ENCODE measurements at regions not wholly inside any gene's neighbourhood (a gene's known extent, or its start where the extent isn't known, plus 50 kb on each side); places are given as distances from the start of the nearest gene placed in this dataset.

- TF ChIP-seq CTCF (IDR thresholded peaks at IDR 0.05): no peak
- Histone ChIP-seq H3K4me3 (no peak overlapping the region), H3K4me1 (ENCODE audit: control insufficient read depth in 1 of 2, low read depth in 2 of 2) (no peaks in the 10 kb centered on the region), H3K9me3 (no peaks in the 10 kb centered on the region), H3K36me3 (no peaks in the 10 kb centered on the region), H3K27me3 (replicated peaks; ENCODE audit: insufficient read depth) (no peaks in the 10 kb centered on the region), H3K27ac (no peak overlapping the region)
- ATAC-seq (ENCODE audit: insufficient number of reproducible peaks, low FRiP score, low read depth) (no peak), DNase-seq (ENCODE audit: low spot score) (no peak)
These were observed 99.6 kb upstream of the SCG2 start for GRCh38 chr2:223701761-223702160.

GRCh38 chr2:223700221-223700620 lies 98.1 kb upstream of the SCG2 start:
- TF ChIP-seq CTCF (IDR thresholded peaks at IDR 0.05): no peak
- H3K27ac ChIP-seq: no peak overlapping the region
- ATAC-seq (ENCODE audit: insufficient number of reproducible peaks, low FRiP score, low read depth) (no peak), DNase-seq (ENCODE audit: low spot score) (no peak)
- no peaks in the 10 kb centered on the region for H3K4me1 ChIP-seq (ENCODE audit: control insufficient read depth in 1 of 2, low read depth in 2 of 2)
- H3K9me3 ChIP-seq: no peaks in the 10 kb centered on the region
- H3K4me3 ChIP-seq: no peak overlapping the region
- H3K27me3 ChIP-seq (replicated peaks; ENCODE audit: insufficient read depth): no peaks in the 10 kb centered on the region
- no peaks in the 10 kb centered on the region for H3K36me3 ChIP-seq

- no peak for TF ChIP-seq CTCF (IDR thresholded peaks at IDR 0.05)
- H3K4me3 ChIP-seq: no peak overlapping the region
- H3K4me1 ChIP-seq (ENCODE audit: control insufficient read depth in 1 of 2, low read depth in 2 of 2): no peaks in the 10 kb centered on the region
- H3K27ac ChIP-seq: no peak overlapping the region
- no peak for DNase-seq (ENCODE audit: low spot score)
- ATAC-seq (ENCODE audit: insufficient number of reproducible peaks, low FRiP score, low read depth): no peak
- no peaks in the 10 kb centered on the region for H3K36me3 ChIP-seq
- no peaks in the 10 kb centered on the region for H3K9me3 ChIP-seq
- H3K27me3 ChIP-seq (replicated peaks; ENCODE audit: insufficient read depth): no peaks in the 10 kb centered on the region
These were observed 95.9 kb upstream of the SCG2 start for GRCh38 chr2:223697892-223698645.

- no peak overlapping the region for H3K27ac ChIP-seq
- ATAC-seq (ENCODE audit: insufficient number of reproducible peaks, low FRiP score, low read depth): no peak
- H3K36me3 ChIP-seq: no peaks in the 10 kb centered on the region
- H3K4me1 ChIP-seq (ENCODE audit: control insufficient read depth in 1 of 2, low read depth in 2 of 2): no peaks in the 10 kb centered on the region
- DNase-seq (ENCODE audit: low spot score): no peak
- H3K9me3 ChIP-seq: no peaks in the 10 kb centered on the region
- no peaks in the 10 kb centered on the region for H3K27me3 ChIP-seq (replicated peaks; ENCODE audit: insufficient read depth)
- H3K4me3 ChIP-seq: no peak overlapping the region
- TF ChIP-seq CTCF (IDR thresholded peaks at IDR 0.05): no peak
These were observed 95.2 kb upstream of the SCG2 start for GRCh38 chr2:223697316-223697891.

- no peak for TF ChIP-seq CTCF (IDR thresholded peaks at IDR 0.05)
- Histone ChIP-seq H3K4me1 (ENCODE audit: control insufficient read depth in 1 of 2, low read depth in 2 of 2) (no peaks in the 10 kb centered on the region), H3K9me3 (no peaks in the 10 kb centered on the region), H3K27ac (no peak overlapping the region), H3K4me3 (no peak overlapping the region), H3K36me3 (no peaks in the 10 kb centered on the region), H3K27me3 (replicated peaks; ENCODE audit: insufficient read depth) (no peaks in the 10 kb centered on the region)
- ATAC-seq (ENCODE audit: insufficient number of reproducible peaks, low FRiP score, low read depth) (no peak), DNase-seq (ENCODE audit: low spot score) (no peak)
These were observed 94.6 kb upstream of the SCG2 start for GRCh38 chr2:223696719-223697118.

Data from thoracic aorta (tissue), 2 donors.